GM19238 (cell line): ENCODE measurements at regions not wholly inside any gene's neighbourhood (a gene's known extent, or its start where the extent isn't known, plus 50 kb on each side); places are given as distances from the start of the nearest gene placed in this dataset.

Experiments used
- DNase-seq: peaks from one replicate; pipeline ENCODE4 v3.0.0; 2011; ENCODE audit warnings: low spot score; ENCODE audit not compliant: insufficient read length

DNA sequence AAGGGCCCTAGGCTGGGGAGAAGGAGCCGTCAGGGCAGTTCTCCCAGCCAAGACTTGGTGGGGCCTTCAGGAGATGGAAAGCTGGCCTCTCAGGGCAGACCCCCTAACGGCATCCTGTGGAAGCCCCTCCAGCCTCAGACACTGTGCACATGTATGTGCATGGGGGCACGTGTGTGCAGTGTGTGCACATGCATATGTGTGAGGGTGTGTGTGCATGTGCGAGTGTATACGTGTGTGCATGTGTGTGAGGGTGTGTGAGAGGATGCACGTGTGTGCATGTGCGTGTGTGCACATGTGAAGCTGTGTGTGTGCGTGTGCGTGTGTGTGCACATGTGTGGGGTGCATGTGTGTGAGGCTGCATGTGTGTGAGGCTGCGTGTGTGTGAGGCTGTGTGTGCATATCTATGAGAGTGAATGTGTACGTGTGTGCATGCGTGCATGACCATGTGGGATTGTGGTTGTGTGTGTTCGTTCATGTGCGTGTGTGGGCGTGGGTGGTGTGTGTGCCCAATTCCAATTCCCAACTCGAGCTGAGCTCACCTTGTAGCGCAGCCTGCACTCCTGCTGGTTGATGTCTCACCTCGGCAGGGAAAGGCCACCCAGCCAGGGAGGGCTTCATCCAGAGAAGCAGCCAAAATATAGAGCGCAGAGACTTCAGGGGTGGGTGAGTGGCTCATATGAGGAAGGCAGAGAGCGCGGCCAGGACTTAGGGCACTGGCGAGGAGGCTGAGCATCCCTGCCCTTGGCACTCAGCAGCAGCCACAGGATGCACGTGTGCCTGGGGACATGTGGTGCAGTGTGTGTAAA is 142.7 kb upstream of the PPP1R26 start:
- DNase-seq = no peak

DNA sequence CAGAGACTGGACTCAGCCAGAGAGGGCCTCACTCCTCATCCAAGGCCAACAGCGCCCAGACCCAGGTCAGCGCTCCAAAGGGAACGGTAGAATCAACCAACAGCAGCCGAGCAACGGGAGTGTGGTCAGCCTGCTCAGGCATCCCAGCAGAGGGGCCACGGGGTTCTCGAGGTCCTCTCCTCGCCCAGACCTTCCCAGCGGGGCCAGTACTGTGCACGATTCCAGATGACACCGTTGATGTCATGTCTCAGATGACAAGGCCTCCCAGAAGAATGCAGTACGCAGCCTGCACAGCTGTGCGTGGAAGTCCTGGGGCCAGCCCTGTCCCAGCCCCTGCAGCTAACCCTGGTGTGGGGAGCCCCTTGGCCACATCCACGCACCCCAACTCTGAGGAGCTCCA is 141.0 kb upstream of the PPP1R26 start:
- DNase-seq = no peak

DNA sequence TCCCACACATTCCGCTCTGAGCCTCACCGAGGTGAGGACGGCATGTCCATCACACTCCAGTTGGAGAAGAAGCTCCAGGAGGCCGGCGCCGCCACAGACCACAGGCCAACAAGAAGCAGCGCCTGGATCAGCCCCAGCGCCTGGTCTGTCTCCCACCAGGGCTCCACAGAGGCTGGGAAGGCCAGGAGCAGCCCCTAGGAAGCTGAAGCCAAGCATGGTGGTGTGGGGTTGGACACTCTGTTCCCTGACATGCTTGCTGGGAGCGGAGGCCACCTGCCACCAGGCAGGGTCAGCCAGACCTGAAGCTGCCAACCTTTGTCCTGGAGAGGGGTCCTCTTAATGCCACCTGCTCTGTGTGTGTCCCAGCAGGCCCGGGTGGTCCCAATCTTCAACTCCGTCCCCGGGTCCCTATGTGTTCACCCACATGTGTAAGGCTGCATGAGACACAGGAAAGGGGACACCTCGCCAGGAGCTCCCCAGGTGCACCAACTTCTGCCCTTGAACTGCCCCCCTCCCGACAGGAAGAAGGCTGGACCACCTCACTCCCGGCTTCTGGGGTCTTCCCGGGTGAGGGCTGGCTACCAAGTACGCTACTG is 140.1 kb upstream of the PPP1R26 start:
- no peak for DNase-seq

DNA sequence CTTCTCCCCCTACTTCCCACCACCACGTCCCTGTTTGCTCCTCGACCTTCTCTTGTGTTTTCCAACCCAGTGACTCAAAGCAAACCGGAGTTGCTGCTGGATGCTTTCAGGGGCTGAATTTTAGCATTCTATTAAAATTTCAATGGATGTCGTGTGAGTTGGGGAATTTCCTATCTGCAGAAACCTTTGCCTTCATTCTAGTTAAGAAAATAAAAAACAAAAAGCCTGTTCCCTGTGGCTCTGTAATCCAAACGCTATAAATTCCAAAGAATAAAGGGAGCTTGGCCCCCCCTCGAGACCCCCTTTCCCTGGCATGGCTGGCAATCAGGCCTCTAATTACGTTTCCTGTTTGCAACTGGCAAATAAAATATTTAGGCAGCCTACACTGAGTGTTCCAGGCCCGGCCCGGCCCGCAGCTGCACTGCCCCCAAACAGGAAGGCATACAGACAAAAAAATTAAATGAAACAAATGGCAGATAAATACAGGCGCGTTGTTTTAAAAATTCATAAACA is 139.4 kb upstream of the PPP1R26 start:
- DNase-seq = no peak

DNA sequence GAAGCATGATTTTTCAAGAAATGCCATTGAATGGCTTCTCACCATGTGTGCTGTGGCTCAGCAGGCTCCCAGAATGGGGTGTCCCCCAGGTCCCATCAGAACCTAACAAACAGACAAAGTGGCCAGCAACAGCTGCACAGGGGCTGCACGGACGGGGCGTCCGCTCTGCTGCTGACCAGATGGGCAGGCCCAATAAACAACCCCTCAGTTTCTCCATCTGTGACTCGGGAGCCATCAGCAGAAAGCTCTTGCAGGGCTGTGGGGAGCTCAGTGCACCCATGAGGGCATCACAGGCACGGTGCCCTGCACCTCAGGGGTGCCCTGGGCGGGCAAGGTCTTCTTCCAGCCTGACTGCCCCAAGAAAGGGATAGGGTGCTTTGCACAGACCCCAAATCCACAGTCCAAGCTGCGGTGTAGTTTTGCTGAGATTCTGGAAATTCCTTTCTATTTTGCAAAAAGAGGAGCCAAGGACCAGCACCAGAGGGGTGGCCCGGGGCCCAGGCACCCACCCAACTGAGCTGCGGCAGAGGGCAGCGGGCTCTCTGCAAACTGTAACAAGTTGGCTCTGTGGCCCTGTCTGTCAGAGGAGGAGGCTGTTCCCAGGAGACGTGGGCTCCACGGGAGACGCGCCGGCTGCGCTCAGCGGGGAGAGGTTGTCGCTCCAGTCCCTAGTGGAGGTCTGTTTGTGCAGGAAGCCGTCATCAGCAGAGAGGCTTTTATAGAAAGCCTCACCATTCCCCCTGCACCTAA is 138.7 kb upstream of the PPP1R26 start:
- DNase-seq = no peak

DNA sequence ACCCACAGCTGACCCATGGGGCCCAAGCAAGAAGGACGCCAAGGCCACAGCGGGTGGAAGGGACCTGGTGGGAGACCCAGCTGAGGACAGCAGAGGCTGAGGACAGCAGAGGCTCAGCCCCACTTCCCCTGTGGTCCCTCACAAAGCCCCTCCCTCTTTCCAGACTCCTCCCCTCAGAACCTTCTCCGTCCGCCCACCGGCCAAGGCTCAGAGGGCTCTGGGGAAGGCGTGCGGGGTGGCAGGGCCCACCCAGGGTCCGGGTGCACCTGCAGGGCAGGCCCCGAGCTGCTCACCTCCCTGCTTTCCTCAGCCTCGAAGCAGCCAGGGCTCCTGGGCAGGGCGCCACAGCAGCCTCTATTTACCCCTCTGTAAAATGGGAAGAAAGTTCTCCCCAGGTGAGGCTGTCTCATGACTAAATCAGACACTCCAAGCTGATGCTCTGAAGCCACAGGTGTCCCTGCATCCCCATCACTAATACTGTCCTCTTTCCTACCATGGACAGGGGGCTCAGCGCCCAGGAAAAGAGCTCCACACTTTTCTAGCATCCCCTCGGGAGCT is 137.9 kb upstream of the PPP1R26 start:
- no peak for DNase-seq

DNA sequence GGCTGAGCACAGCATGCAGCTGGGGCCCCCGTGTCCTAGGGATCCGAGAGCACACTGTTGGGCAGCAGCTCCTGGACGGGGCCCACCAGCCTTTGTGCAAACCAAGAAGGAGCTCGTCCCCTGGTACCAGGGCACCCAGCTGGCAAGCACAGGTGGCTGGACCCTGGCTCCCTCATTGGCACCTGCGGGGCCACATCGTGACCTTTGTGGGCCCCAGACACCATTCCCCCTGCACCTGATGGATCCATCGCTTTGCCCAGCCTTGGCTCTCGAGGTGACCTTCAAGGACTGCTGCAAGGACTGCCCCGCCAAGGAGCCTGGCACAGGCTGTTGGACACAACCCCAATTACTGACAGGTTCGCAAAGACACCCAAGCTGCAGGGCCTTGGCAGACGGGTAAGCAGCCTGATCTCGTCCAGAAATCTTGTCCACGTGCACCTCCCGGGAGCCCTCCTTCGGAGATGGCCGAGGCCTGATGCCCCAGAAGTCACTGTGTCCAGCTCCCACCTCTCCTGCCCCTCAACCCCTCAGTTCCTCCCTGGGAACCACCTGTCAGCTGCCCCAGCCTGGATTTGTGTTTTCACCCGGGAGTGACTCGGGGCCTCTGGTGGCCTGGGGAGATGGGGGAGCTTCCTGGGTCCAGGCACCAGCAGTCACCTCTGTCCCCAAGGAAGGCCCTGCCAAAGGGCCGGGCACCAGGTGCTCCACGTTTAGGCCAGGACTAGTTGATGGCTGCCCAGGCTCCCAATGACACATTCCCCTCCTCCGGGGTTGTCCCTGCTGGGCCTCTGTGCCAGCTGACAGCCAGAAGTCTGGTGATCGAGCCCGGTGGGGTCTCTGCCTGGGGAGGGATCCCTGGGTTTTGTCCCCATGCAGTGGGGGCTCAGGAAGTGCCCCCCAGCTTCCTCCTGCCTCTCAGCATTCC is 137.1 kb upstream of the PPP1R26 start:
- DNase-seq = no peak

DNA sequence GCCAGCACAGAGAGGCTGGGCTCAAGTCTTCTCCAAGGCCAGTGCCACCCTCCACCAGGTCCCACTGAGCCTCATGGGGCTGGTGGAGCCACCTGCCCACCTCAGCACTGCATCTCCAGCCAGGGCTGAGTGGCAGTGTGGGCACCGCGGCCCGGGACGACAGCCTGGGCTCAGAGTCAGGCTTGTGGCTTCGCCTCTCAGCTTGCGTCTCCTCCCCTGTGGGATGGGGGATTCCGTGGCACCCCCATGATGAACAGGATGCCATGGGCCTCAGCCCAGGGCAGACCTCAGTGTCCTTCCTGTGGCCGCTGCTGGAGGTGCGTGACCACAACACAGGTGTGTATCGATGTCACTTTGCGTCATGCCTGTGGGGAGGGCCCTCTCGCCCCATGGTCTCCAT is 136.4 kb upstream of the PPP1R26 start:
- DNase-seq = no peak

DNA sequence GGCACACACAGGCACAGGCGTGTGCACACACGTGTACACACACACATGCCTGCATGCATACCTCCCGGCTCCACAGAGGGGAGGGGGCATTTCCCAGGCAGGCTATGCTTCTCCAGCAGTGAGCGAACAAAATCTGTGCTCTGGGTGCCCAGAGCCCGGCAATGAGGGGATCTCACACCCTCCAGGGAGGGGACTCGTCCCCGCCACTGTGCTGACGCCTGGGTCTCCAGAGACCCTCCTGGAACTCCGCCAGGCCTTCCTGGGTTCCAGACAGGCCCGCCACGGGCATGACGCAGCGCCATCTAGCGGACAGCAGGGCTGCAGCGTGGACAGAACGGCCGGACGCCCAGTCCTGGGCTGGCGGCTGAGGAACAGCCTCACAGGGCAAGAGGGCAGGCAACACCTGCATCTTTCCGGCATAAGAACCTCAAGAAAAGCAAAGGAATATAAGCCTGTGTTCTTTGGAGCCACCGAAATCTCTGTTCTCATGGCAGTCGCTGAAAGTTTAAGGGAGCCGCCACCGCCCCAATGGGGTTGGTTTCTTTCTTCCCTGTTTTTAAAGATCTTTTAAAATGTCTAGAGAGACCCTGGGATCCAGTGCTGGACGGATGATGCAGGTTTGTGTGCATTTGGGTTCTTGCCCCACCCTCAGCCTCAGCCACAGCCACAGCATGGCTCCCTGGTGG is 135.6 kb upstream of the PPP1R26 start:
- peak; percentile 75 for DNase-seq

DNA sequence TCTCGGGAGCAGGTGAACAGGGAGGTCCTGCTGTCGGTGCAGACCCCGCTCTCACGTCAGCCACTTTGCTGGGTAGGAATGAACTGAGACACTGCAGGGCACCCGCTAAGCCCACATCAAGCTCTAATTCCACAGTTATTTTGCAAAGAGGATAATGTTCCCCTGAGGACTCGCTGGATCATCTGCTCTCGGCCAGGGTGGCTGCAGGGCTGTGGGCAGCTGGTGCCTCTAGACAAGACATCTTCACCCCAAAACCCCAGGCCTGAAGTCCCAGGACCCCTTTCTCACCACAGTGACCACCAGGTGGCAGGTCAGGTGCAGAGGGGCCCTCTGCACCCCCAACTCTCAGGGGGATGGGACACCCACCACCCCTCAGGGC is 135.1 kb upstream of the PPP1R26 start:
- DNase-seq = no peak

DNA sequence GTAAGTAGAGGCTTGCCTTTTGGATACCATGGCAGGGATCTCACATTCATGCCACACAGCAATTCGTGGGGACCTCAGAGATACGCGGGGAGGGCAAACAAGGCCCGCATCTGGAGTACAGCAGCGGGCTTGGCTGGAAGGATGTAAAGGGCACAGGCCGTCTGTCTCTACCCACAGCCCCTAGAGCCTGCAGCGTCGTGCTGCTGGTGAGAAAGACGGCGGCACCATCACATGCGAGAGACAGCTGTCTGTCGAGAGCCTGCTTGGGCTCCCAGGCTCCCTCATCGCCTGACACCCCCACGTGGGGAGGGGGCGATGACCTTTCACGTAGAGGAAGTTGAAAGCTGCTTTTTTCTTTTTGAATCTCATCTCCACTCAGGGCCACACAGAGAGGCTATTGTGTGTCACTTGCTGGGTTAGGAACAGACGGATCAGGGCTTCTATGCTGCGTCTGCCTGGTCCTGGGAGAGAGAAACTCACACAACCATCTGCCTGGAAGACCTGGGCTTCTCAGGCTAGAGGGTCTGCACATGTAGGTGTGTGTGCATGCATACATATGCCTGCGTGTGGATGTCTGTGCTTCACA is 134.6 kb upstream of the PPP1R26 start:
- no peak for DNase-seq

DNA sequence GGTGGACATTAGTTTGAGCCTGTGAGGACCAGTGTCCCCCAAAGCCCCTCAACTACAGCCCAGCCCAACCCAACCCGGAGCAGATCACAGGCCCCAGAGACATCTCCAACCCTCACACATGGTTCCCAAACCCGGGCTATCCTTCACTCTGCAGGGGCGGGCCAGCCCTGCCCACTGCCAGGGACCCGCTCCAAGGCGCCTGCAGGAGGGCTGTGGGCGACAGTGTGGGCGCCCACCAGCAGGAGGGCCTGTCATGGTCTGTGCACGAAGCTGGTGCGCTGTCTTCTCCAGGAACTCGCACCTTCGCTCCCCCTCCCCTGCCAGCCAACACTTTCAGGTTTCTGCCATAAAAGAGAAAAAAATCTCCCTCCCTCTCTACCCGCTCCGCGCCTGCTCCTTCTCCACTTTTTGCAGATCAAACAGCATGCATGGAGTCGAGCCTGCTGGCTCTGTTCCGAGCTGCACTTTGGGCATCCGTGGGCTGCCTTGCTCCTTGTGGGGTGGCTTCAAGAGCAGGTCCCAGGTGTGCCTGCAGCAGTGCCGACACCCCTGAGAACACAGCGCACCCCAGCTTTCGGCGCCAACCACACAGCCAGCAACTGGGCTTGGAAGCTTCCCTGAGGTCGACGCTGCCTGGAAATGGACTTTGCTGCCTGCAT is 133.7 kb upstream of the PPP1R26 start:
- DNase-seq = no peak

DNA sequence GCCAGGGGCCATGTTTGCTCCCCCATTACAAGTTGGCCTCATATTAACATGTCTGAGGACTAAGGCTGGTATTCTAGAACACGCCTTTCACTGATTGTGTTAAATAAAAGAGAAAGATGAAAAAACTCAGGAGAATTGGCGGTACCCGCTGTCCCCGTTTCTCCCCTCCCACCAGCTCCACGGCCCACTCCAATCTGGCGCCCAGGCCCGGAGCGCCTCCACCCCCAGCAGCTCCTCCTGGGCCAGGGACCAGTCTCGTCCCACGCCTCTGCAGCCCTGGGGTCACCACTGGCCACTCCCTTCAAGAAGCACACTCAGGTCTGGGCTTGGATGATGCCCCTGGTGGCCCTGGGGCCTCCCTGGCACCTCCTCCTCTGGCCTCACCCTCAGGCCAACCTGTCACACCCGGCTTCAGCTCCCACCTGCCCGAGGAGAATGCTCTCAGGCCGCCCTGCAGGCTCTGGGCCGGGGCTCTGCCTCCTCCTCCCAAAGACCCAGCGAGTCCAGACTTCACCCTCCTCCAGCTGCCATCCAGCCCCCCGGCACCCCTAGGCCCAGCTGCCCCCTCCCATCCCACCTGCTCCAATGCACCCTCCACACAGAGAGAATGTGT is 133.0 kb upstream of the PPP1R26 start:
- no peak for DNase-seq

DNA sequence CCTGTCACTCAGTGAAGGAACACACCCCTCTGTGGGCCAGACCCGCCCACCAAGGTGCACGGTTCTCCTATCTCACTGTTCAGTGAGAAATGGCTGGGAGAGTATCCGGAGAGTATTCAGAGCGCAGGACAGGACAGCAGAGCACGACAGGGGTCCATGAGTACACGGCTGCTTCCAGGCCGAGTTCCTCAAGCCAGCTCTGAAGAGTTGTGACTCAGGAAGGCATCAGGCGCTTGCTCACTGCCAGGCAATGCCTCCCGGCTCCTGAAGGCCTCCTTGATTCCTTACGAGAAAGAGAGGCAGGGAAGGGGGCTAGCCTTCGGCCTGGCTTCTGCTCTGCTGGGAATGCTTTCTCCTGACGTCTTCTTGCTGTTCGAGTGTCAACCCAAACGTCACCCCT is 132.1 kb upstream of the PPP1R26 start:
- no peak for DNase-seq

DNA sequence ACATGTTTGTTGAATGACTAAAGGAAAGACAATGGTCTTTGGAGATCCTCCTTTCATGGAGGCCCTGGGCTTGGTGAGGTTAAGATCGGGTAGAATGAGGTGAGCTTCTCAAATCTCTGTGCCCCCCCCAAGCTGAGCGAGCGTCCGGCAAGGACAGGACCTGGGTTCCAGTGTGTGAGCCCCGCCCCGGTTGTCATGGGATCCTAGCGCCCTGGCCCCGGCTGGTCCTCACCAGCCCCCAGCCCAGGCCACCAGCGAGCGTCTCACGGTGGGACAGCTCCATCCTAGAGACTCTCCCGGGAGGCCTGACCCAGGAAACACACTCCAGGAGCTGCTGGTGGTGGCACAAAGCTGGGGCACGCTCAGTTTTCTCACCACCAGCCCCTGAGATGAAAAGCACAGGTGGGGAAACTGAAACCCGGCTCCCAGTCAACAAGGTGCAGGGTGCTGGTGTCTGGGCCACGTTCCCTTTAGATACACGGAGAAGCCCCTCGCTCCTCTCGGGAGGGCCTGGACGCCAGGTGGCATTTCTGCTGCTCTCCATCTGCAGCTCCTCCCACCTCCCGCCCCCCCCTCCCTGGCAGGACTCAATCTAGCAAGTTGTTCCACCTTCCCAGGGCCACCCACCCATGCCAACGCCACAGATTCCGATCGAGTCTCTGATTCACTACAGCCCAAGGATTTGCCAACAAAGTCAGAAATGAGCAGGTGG is 131.3 kb upstream of the PPP1R26 start:
- DNase-seq = no peak

DNA sequence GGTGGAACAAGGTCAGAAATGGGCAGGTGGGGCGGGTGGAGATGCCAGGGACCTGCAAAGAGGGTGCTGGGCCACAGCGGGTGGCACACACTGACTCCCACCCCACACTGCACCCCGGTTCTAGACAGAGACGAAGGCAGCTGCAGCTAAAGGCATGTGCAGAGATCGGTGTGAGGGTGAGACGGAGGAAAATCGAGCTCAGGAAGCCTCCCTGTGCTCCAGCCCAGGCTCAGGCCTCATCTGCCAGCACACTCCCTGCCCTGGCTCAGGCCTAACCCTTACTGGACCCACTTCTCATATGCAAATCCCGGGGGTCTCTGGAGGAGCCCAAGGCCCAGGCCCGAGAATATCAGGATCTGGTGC is 130.8 kb upstream of the PPP1R26 start:
- DNase-seq = no peak

DNA sequence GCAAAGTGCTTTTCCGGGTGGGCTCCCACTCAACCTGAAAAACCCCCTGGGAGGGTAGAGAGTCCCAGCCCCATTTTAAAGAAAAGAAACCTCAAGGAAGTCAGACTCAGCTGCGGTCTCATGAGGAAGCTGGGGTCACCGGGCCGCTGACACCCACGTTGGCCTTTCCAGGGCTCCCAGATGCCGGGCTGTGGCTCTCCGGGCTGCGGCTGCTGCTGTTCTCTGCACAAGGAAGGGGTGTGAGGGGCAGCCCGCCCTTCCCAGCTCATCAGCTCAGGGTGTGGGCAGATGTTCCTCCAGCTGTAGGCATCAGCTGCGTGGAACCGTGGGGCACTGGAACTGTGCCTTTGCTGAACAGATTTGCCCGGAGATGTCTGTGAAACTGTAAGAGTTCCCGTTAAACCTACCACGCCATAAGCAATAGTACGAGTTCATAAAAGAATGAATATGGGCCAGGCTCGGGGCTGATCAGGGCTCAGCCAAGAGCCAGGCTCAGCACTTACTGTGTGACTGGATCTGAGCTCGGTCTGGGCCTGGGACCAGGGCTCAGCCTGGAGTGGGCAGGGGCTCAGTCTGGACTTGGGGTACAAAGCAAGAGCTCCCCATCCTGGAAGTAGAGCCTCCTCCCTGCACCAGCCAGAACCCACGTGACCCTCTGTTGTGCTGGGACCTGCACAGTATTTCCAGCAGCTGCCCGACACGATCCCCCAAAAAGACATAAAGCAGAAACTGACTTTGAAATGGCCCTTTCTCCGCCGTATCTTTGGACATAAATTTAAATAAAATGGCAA is 130.2 kb upstream of the PPP1R26 start:
- no peak for DNase-seq

DNA sequence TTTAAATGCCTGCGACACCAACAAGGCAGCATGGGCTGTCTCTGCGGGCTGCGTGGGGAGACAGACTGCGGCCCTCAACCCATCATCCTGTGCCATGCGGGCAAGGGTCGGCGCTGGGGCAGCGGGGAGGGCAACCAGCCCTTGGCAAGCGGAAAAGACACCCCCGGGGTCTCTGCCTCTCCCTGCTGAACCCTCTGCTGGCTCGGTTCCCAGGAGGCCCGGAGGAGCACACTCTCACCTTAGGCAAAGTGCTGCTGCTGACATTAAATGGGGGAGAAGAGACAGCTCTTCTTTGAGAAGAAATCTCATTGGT is 129.6 kb upstream of the PPP1R26 start:
- no peak for DNase-seq
